HG03354 (cell line): ENCODE measurements at regions not wholly inside any gene's neighbourhood (a gene's known extent, or its start where the extent isn't known, plus 50 kb on each side); places are given as distances from the start of the nearest gene placed in this dataset.

Source experiments
- ATAC-seq: cut with Tn5 transposase; IDR thresholded peaks from one replicate; pipeline ENCODE4 v1.9.1; 2021; ENCODE audit warnings: mild to moderate bottlenecking; ENCODE audit not compliant: unreplicated experiment, poor library complexity, severe bottlenecking

DNA sequence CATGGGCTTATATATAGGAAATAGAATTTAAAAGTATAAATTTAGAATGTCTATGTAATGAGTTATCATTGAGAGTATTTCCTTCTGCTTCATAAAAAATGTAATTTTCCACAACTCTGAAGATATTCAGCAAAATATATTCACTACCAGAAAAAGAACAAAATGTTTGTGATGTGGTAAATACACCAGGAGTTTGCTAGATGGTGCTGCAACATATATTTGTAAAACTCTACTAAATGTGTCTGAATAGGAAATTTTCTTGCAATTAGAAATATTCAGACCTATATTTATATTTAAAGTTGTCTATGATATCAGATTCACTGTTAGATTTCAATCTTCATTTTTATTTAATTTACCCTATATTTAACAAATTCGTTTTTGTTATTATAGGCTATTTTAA, 201.1 kb downstream of the PPP1R3A start:
- no peak for ATAC-seq

DNA sequence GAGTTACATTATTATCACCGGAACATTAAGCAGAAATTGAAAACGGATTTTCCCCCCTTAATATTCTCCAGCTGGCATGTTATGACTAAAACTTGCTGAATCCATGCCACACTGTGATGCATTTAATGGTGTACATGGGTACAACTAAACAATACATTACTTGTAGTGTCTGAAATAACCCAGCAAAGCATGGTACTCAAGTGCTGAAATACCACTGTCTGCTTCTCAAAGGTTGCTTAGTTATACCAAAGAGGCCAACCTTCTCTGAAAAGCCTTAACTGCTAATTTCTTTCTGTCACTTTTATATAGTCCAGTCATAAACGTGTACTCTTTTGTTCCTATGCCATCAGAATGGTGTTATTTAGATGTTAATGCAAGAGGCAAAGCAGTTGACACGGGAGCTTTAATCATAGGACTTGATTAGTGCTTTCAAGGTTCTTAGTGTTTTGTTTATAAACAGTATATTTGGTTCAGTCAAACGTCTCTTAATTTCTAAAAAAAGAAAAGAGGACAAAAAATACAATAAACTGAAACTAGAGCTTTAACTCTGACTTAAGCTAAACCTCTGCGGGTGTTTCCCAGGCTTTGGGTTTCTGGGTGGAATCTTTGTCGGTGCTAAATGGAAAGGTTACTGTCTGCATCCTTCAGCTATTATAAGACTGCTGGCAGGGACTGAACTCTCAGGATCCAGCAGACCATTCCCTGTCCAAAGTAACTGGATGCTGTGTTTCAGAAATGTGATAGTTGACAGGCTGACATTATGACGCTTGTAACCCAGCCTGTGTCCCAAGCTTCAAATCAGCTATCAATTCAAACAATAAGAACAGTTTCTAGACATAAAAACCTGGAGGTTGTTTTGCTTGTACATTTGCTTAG, 202.6 kb downstream of the PPP1R3A start:
- ATAC-seq: no peak

DNA sequence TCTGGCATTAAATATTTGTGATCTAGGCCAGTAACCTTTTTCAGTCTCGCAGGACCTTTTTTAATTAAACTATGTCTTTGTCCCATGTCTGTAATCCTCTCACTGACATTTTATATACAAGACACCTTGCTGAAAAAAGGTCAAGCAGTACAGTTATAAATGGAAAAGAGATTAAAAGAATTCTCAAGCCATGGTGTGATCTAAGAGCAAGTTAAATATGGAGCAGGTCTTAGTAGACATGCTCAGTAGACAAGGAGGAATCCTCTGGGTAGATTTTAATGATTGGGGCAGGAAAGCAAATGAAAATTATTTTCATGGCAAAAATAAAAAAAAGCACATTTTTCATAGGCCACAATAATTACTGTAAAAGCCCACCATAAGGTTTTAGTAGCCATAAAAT, 203.5 kb downstream of the PPP1R3A start:
- no peak for ATAC-seq

DNA sequence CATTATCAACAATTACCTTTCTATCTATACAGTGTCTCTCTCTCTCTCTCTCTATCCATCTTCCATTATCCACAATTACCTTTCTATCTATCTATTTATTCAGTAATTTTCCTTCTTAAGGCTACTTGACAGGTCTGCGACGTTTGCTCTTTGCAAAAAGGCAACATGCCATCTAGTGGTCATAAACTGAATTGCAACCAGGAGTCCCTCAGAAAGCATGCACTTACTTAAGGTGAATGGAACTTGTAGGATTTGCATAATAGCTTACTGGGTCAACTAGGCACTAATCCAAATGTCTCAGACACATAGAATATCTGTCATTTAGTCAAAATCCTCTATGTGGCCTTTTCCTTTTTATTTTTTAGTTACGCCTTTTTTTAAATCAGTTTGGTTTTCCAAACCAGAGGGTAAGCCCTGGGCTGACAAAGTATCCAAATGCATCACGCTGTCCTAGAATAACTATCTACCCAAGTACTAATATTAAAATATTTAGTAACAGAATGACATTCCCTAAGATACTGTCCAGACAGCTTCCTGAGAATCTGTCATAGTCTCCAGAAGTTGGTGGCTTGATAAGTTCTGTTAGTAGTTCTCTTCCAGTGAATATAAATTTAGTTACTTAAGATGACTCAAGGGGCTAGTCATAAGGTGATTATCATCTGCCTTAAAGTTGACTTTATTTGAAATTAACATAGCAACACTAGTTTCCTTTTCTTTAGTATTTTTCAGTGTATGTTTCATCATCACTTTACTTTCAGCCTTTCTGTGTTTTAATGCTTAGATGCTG, 208.3 kb downstream of the PPP1R3A start:
- peak; percentile 100 for ATAC-seq

- ATAC-seq: no peak
Observed at GRCh38 chr7:113705439-113705838, 213.4 kb downstream of the PPP1R3A start.

GRCh38 chr7:113698556-113699220, 220.1 kb downstream of the PPP1R3A start:
- peak; percentile 70 for ATAC-seq

GRCh38 chr7:113694149-113694548, 224.7 kb downstream of the PPP1R3A start:
- no peak for ATAC-seq

DNA sequence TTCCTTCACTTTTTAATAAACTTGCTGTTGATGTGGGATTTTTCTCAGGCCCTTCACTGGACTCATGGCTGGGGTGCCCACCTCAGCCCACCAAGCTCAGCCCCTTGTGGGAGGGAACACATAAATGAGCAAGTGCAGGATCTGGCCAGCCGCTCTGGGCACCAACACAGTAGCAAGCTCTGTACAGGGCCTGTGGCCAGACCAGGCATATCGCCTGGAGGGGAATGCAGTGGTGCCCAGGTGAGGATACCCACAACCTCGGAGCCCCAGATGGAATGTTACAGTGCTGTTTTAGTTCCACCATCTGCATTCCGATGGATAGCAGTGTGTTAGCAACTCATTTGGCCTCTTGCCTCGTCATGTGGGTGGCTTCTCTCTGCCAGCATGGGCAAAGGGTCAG, 234.6 kb downstream of the PPP1R3A start:
- no peak for ATAC-seq

GRCh38 chr7:113677811-113678210, 241.0 kb downstream of the PPP1R3A start:
- no peak for ATAC-seq

- ATAC-seq: no peak
Observed at GRCh38 chr7:113664867-113665266, 253.9 kb downstream of the PPP1R3A start.

GRCh38 chr7:113659416-113659815, 259.4 kb downstream of the PPP1R3A start:
- ATAC-seq: no peak

- ATAC-seq: peak; percentile 97
Observed at GRCh38 chr7:113657603-113658002, 261.2 kb downstream of the PPP1R3A start.

- no peak for ATAC-seq
Observed at GRCh38 chr7:113652501-113652900, 266.3 kb downstream of the PPP1R3A start.

- no peak for ATAC-seq
Observed at GRCh38 chr7:113649556-113649955, 269.3 kb downstream of the PPP1R3A start.

GRCh38 chr7:113639221-113639620, 279.6 kb downstream of the PPP1R3A start:
- no peak for ATAC-seq

GRCh38 chr7:113636727-113637421, 281.9 kb downstream of the PPP1R3A start:
- ATAC-seq: no peak

- ATAC-seq: no peak
Observed at GRCh38 chr7:113635492-113635891, 283.3 kb downstream of the PPP1R3A start.

DNA sequence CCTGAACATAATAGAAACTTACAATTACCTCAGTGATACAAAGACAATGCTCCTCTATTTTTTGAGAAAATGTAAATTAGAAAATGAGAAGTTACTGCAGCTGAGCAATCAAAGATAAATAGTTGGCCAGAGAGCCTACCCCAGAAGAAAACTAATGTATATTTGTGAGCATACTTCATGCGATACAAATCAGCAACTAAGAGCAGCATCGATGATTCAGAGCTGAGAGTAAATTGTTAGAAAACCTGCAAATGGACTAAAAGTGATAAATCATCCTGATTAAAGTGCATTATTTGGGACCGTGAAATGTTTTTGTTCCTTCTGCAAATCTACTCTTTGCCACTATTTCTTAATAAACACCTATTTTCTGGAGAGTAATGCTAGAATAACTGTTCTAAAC, 285.7 kb downstream of the PPP1R3A start:
- ATAC-seq: no peak

DNA sequence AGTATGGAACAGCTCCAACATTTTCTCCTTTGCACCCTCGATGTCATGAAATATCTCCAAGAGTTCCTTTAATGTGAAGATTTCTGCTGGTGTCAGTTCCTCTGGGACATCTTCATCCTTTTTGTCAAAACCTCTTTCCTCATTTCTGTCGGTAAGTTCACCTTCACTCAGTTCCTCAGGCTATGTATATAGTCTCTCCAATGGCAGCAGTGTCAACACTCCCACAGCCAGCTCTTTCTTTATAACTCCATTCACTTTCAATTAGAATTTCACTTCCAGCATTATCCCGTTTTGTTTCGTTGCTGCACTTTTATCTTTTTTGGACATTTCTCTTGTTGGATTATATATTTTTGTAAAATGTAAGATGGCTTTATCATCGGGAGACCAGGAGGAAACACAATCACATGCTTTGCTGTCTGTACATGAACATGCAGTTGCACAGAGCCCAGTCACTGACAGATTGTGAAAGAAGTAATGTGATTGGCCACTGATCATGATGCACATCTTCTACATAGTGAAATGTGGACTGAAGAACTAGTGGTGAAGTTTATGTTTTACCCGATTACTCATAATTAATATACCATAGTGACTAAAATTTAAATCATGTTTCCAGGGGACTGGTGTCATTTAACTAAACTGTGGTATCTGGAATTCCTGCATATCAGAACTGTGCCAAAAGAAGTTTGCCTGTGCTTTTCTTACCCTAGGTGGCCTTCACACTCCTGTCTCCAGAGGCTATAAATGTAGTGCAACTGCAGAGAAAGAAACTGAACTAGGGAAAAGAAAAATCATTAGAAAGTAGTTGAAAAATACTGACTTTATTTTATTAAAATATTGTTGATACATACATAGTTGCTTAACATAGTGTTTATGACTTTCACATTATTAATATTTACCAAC, 289.6 kb downstream of the PPP1R3A start:
- ATAC-seq: no peak
